ENCODE measurements at regions not wholly inside any gene's neighbourhood (a gene's known extent, or its start where the extent isn't known, plus 50 kb on each side); places are given as distances from the start of the nearest gene placed in this dataset.

DNA sequence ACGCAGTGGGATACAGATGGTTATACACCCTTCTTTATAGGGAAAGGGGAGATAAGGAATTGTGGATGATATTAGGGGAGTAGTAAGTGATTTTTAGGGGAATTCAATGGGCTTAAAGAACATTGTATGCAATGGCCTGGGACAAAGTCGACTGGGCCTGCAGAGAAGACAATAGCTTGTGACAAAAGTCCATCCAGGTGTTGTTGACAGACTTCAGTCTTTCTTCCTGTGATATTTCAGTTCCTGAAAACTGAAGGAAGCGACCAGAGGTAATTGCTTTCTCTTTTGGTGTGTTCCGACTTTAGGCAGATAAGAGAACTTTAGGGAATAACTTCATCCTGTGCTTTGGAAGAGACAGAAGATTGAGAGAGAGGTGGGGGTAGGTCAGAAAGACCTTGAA is 83.1 kb upstream of the NEUROD1 start:
- H3K4me1 ChIP-seq (ENCODE audit: control insufficient read depth, extremely low read depth, insufficient read depth, low read length): no peaks in the 10 kb centered on the region
- H3K9me1 ChIP-seq (replicated peaks; ENCODE audit: control insufficient read depth, extremely low read depth, insufficient read depth, low read length): no peaks in the 10 kb centered on the region
- no peak overlapping the region for H3K4me2 ChIP-seq (ENCODE audit: insufficient read depth, low read length)
- no peak overlapping the region for H3K9ac ChIP-seq (replicated peaks; ENCODE audit: extremely low read depth, insufficient read depth, low read length)
- no TSS peak for BruUV-seq (replicated peaks)
- H3K79me2 ChIP-seq (ENCODE audit: control insufficient read depth, insufficient read depth, low read length): no peaks in the 10 kb centered on the region
- TF ChIP-seq GATA2 (IDR thresholded peaks at IDR 0.05; ENCODE audit: insufficient read depth, insufficient read length, low read depth, low read length): no peak
- no peak for TF ChIP-seq MYC (IDR thresholded peaks at IDR 0.05; ENCODE audit: low read depth, low read length)
- no peak for TF ChIP-seq POLR2AphosphoS5 (IDR thresholded peaks at IDR 0.05; ENCODE audit: insufficient read depth, low read depth, low read length)
- TF ChIP-seq FOS (IDR thresholded peaks at IDR 0.05; ENCODE audit: borderline replicate concordance, insufficient read depth, low read length): no peak
- no peak for TF ChIP-seq JUN (IDR thresholded peaks at IDR 0.05; ENCODE audit: borderline replicate concordance, insufficient read depth, insufficient read length, low read depth)
- no peak for TF ChIP-seq EZH2 (IDR thresholded peaks at IDR 0.05; ENCODE audit: borderline replicate concordance, low read depth, low read length, severe bottlenecking)
- TF ChIP-seq POLR2A (IDR thresholded peaks at IDR 0.05; ENCODE audit: low read depth, low read length): no peak
- TF ChIP-seq CTCF (IDR thresholded peaks at IDR 0.05; ENCODE audit: extremely low read depth in 1 of 2, insufficient read depth in 1 of 2, low read depth in 1 of 2, low read length in 2 of 2): no peak
- TF ChIP-seq MAX (IDR thresholded peaks at IDR 0.05; ENCODE audit: insufficient read depth, insufficient read length): no peak
- no peaks in the 10 kb centered on the region for H3K9me3 ChIP-seq (replicated peaks; ENCODE audit: control insufficient read depth, insufficient read depth, low read length)
- H3K36me3 ChIP-seq (ENCODE audit: control insufficient read depth in 2 of 2, extremely low read depth in 1 of 2, insufficient read depth in 2 of 2, low read length in 2 of 2): no peaks in the 10 kb centered on the region
- intact Hi-C loops (cut with micrococcal nuclease) (no loop called here), dilution Hi-C loops (cut with MboI; ENCODE audit: extremely low pct_ligation_motif_present, low sequenced_read_pairs) (loop anchor here (25.0 kb wide), 1 partner anchor 149 kb away; no protein-coding TSS in a partner anchor)
- no peaks in the 10 kb centered on the region for H4K20me1 ChIP-seq (replicated peaks; ENCODE audit: control insufficient read depth, extremely low read depth, insufficient read depth, low read length)
- H3K4me3 ChIP-seq (replicated peaks in 1 of 3; ENCODE audit: insufficient read depth in 1 of 3, low read depth in 1 of 3, low read length in 3 of 3): no peak overlapping the region
- POLR2A ChIA-PET: no interaction called here
- no peak overlapping the region for H3K27ac ChIP-seq (ENCODE audit: insufficient read depth, low read depth, low read length)
- no peak for FAIRE-seq
- no peak for DNase-seq (ENCODE audit: low read depth, low spot score)
- CTCF ChIA-PET: interaction anchor here (0.8 kb wide), 1 partner anchor 17 kb away, joined by 3 read pairs; no protein-coding TSS in a partner anchor
- H2AFZ ChIP-seq (ENCODE audit: low read depth, low read length): no peak overlapping the region
- no peaks in the 10 kb centered on the region for H3K27me3 ChIP-seq (ENCODE audit: control insufficient read depth in 2 of 2, insufficient read depth in 2 of 2, low read length in 2 of 2)

Data from endothelial cell of umbilical vein (primary cell).